ENCODE measurements at regions not wholly inside any gene's neighbourhood (a gene's known extent, or its start where the extent isn't known, plus 50 kb on each side); places are given as distances from the start of the nearest gene placed in this dataset.

DNA sequence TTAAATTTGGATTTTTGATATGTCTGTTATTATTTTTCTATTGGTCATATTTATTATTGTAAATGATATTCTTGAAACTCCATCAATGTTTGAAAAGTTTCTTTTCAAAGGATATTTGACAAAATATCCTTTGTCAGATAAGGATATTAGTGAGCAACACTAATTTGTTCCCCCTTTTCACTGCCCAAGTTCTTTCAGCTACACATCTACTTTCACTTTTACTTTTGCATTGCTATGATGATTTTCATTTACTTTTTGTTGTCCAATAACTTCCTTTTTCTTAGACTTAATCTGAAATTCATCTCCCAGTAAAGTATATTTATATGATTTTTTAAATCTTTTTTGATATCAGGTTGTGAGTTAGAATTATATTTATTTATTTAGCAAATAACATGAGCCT is 542.3 kb upstream of the ADGRL3 start:
- TF ChIP-seq, protein P1, sequence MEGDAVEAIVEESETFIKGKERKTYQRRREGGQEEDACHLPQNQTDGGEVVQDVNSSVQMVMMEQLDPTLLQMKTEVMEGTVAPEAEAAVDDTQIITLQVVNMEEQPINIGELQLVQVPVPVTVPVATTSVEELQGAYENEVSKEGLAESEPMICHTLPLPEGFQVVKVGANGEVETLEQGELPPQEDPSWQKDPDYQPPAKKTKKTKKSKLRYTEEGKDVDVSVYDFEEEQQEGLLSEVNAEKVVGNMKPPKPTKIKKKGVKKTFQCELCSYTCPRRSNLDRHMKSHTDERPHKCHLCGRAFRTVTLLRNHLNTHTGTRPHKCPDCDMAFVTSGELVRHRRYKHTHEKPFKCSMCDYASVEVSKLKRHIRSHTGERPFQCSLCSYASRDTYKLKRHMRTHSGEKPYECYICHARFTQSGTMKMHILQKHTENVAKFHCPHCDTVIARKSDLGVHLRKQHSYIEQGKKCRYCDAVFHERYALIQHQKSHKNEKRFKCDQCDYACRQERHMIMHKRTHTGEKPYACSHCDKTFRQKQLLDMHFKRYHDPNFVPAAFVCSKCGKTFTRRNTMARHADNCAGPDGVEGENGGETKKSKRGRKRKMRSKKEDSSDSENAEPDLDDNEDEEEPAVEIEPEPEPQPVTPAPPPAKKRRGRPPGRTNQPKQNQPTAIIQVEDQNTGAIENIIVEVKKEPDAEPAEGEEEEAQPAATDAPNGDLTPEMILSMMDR (IDR thresholded peaks at IDR 0.05): no peak

DNA sequence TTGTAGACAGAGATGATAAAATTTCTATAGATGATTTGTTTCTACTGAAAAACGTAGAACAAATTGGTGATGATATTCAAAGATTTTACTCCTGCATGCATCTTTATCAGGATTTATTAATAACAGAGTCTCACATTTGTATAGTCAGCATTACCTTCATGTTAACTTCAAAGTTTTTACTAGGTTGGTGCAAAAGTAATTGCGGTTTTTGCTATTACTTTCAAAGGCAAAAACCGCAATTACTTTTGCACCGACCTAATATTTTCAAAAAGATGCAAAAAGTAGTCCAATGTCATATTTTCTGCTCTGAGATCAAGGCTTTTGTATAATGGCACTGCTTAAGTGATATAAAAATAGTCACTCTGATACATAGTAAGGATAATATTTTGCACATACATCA is 536.4 kb upstream of the ADGRL3 start:
- TF ChIP-seq, protein P1 (IDR thresholded peaks at IDR 0.05): no peak

DNA sequence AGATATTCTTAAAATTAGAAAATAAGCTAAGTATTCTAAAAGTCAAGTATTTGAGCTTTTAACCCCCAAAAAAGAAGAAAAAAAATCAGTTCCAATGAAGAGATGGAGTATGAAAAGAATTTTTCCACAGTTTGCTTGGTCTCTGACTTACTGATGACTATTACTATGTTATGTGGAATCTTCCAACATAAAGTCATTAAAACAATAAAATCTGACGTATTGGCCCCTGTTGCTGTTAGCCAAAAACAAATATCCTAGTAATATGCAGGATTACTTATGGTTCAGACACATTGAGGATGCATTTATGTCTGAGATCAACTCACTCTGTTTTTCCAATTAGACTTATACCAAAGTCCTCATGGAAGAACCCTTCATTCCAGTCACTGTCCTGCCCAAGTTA is 517.2 kb upstream of the ADGRL3 start:
- TF ChIP-seq, protein P1 (IDR thresholded peaks at IDR 0.05): no peak

DNA sequence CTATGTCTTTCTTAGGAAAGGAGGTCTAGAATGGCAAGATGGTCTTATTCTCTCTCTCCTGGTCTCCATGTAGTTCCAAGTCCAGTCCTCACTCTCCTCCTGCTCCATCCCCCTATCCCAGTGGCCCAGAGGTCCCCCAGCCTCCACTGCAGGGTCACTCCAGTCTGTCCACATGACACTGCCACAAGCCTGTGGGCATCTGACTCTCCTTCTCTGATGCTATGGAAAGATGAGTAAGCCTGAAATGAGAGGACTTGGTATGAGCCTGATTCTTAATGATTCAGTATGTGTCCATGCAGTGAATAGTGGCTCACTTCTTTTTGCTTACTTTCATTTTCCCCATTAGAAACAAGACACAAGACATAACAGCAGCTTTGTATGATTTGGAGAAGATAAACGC is 516.8 kb upstream of the ADGRL3 start:
- TF ChIP-seq, protein P1 (IDR thresholded peaks at IDR 0.05): no peak

GRCh38 chr4:60683973-60684372 is 516.2 kb upstream of the ADGRL3 start:
- TF ChIP-seq, protein P1 (IDR thresholded peaks at IDR 0.05): no peak

- TF ChIP-seq, protein P1 (IDR thresholded peaks at IDR 0.05): no peak
Observed at GRCh38 chr4:60709061-60709460, 491.1 kb upstream of the ADGRL3 start.

DNA sequence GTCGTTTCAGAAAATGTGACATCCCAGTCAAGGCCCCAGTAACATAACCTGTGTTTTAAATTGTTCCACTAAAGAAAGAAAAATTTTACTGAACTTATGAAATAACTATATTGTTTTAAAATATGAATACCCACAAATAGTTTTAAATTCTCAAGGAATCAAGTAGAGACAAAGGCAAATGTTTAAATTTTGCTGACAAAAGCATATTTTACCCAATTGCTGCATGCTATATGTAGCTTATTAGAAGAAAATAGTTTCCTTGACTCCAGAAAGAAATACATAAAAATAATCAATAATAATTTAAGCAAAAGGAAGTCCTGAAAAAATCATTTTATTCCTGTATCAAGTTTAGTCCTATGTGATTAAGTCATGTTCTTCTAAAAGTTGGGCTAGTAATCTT is 481.3 kb upstream of the ADGRL3 start:
- TF ChIP-seq, protein P1 (IDR thresholded peaks at IDR 0.05): no peak

- TF ChIP-seq, protein P1 (IDR thresholded peaks at IDR 0.05): no peak
Observed at GRCh38 chr4:60721685-60722084, 478.4 kb upstream of the ADGRL3 start.
